DOHH2 (cell line): ENCODE measurements at regions not wholly inside any gene's neighbourhood (a gene's known extent, or its start where the extent isn't known, plus 50 kb on each side); places are given as distances from the start of the nearest gene placed in this dataset.

Experiments used
- CTCF ChIP-seq: fragments of 200-600 bp; sonication (generic); IDR thresholded peaks from one replicate; pipeline ENCODE4 v1.5.1; 2014; ENCODE audit warnings: antibody characterized with exemption, mild to moderate bottlenecking, low read depth, low read length; ENCODE audit not compliant: poor library complexity, severe bottlenecking
- EZH2phosphoT487 ChIP-seq: fragments of 200-600 bp; sonication (generic); IDR thresholded peaks from 2 replicates; pipeline ENCODE4 v1.6.1; 2017; ENCODE audit warnings: borderline replicate concordance, mild to moderate bottlenecking, antibody characterized with exemption, low read length, moderate library complexity, mixed read lengths

GRCh38 chr18:45415614-45416013, 199.7 kb upstream of the SLC14A2 start:
- no peak for TF ChIP-seq CTCF
- no peak for TF ChIP-seq EZH2phosphoT487
